Activated CD4-positive, CD25-positive, alpha-beta regulatory T cell treated with anti-CD3 and anti-CD28 coated beads, Interleukin-2, amount 50 U/mL, for 24 hours (primary cell): ENCODE measurements at regions not wholly inside any gene's neighbourhood (a gene's known extent, or its start where the extent isn't known, plus 50 kb on each side); places are given as distances from the start of the nearest gene placed in this dataset.

Experiments
- ATAC-seq, 2 donors: fragments of 150-1000 bp; cut with Tn5 transposase; one replicate each; pipeline ENCODE4 v1.10.0; 2021; ENCODE audit warnings: mild to moderate bottlenecking in 1 of 2, moderate library complexity in 1 of 2

DNA sequence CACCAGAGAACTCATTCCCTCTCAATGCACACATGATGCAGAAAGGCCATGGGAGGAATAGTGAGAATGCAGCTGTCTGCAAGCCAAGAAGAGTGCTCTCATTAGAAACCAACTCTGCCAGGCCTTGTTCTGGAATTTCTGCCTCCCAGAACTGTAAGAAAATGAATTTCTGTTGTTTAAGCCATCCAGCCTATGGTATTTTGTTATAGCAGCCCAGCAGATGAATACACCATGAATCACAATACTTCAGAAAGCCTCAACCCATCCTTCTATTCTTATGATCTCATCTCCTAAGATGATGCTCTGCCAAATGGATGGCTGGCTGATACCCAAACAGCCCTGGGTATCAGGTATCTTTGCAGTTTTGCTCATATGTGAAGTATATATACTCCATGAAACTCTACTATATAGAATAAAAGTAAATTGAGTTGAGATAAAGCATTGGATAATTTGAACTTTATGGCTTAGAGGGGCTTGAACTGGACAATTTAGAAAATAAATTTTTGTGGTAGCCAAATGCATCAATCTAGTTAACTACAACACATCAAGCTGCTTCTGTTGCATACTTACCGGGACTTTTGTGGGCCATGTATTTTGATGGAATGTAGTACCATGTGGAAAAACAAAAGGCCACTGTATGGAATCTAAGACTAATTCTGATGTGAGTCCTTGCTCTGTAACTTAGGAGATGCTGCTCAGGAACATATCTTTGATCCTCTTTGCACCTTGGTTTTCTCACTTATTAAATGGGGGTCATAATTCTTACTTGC lies 245.9 kb downstream of the HS3ST1 start:
- no peak for ATAC-seq

GRCh38 chr4:11182031-11182430 lies 246.7 kb downstream of the HS3ST1 start:
- ATAC-seq: no peak

DNA sequence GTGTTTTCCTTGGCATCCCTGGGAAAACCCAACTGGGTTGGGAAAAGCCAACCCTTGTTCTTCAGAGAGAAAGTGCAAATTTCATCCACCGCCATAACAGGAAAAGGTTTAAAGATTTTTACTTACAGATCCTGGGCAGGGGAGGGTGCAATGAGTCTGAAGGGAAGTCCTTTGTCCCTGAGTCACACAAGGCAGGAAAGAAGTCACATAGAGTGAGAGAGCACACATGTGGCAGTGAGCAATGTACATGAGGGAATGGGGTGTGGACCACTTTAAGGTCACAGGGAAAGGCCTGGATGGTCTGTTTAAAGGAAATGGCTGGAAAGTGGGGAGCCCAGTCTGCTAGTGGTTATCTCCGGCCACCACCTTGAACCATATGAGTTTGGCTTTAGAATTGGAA lies 248.9 kb downstream of the HS3ST1 start:
- ATAC-seq: no peak

- no peak for ATAC-seq
Measured at GRCh38 chr4:11178433-11178832, 250.3 kb downstream of the HS3ST1 start.

DNA sequence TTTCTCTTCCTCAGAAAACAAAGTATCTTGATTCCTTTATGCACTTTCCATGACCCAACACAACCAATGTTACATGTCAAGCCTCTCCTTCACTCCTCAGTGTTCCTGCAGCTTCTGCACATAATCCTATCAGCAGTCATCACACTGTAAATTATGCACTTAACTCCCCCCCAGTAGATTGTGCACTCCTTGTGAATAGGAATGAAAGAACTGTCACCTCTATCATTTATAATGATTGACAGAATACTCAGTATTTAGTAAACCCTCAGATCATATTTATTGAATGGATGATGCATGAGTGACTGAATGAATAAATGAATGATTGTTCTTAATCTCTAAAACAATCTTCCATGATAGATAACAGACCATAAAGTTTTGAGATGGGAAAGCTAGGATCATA lies 253.3 kb downstream of the HS3ST1 start:
- no peak for ATAC-seq

DNA sequence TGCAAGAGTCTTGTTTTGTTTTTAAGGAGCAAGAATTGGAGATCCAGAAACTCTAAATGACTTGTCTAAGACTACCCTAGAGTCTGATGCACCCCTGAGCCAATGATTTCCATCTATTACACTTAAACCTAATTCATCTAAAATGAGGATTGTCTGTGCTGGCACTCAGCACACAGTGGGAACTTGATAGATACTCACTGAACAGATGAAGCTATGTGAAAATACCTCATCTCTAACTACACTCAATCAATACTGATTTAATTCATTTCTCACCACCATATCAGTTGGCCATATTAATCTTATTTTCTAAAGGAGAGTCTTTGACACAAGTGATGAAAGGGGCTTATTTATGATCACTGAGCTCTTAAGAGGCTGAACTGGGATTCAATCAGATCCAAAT lies 262.1 kb downstream of the HS3ST1 start:
- no peak for ATAC-seq

GRCh38 chr4:11166034-11166433 lies 262.7 kb downstream of the HS3ST1 start:
- no peak for ATAC-seq

DNA sequence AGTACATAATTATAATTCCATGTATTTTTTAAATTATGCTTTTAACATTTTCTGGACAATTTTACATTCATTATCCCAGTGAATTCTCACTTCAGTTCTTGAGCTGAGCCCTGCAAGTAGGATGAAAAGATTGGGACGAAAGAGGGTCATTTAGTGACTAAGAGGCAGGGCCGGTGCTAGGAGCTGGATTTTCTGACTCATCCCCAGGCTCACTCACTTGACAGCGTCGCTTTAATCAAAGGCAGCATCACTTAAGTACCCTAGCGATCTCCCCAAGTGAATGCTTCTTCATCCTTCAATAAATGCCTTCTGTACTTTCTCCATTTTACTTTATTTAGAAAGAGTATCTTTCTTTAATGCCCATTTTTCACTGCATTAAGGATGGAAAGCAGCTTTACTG lies 263.6 kb downstream of the HS3ST1 start:
- ATAC-seq: no peak

- no peak for ATAC-seq
Measured at GRCh38 chr4:11160288-11160687, 268.4 kb downstream of the HS3ST1 start.

- no peak for ATAC-seq
Measured at GRCh38 chr4:11158971-11159370, 269.7 kb downstream of the HS3ST1 start.

DNA sequence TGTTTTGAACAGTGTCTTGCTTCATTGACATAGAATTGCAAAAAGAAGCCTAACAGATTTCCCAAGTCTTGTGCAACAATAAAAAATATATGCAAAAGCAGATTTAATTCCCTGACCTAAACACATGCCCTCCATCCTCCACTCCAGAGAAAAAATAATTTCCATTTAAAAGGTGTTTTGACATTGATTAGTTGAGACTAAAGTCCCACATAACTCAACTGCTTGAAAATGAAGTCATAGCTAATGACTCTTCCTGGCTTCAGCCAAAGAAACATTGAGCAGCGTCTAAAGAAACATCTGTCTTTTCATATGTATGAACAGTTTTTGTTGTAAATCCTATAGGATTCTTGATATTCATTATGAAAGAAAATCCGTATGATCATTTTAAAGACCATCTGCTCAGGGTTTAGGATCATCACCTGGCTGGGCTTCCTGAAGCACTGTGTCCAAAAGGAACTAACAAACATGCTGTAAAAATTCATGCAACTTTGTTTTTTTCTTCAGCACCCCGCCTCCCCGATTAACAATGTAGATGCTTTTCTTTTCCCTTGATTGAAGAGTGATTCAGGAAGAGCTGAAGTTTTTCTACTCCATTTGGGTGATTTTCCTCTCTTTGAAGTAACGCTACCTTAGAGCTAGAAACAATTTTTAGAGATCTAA lies 273.4 kb downstream of the HS3ST1 start:
- no peak for ATAC-seq

DNA sequence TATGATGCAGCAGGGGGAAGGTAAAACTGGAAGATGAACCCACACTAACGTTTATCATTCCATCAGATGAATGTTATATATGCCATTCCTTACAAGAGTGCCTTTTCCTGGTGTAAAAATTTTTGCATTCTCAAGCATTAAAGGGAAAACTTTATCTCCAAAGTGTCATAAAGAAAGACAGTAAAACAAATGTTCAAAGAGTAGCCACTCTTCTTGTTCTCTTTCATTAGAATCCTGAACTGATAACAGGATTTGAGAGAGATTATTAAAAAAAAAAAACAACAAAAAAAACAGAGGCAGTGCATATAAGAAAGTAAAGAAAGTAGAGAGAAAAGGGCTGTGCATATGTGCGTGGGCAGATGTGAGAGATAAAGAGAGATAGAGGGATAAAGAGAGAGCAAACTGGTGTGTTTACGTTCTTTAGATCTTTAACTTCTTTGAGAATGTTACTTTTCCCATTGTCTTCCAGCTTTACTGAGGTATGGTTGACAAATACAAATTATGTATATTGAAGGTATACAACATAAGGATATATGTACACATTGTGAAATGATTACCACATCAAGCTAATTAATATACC lies 275.4 kb downstream of the HS3ST1 start:
- no peak for ATAC-seq

GRCh38 chr4:11152684-11153083 lies 276.0 kb downstream of the HS3ST1 start:
- ATAC-seq: no peak

DNA sequence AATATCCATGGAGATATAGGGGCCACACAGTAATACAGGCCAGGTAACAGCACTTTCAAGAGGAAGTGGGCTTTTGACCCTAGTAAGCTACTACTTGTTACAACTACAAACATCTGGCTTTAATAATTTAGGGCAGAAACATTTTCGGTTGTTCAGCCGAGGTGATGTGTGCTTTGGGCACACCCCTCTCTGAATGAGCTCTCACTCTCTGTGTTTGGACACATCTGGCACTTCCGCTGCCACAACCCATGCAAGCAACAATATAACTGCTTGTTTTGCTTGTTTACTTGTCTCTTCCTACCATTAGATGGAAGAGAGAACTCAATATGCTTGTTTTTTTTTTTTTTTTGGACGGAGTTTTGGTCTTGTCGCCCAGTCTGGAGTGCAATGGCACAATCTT lies 277.2 kb downstream of the HS3ST1 start:
- no peak for ATAC-seq

GRCh38 chr4:11149612-11150259 lies 279.0 kb downstream of the HS3ST1 start:
- ATAC-seq: peak in 1 of 2 donors; percentile 30

DNA sequence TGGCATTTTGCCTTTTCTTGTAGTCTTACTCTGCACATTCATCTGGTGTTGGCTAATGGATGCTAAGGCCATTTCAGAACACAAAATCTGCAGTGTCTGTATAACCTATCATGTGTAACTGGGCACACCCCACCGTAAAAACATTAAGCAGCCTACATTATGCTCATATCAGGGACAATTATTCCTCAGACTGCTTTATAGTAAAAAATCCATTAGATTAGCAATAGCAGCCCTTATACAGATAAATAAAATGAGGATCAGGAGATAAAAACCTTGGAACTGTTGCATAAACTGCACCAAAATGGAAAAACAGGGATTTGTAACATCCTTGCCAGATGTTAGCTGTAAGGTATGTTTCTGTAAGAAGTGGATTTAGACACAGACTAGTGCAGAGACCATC lies 288.8 kb downstream of the HS3ST1 start:
- ATAC-seq: no peak

DNA sequence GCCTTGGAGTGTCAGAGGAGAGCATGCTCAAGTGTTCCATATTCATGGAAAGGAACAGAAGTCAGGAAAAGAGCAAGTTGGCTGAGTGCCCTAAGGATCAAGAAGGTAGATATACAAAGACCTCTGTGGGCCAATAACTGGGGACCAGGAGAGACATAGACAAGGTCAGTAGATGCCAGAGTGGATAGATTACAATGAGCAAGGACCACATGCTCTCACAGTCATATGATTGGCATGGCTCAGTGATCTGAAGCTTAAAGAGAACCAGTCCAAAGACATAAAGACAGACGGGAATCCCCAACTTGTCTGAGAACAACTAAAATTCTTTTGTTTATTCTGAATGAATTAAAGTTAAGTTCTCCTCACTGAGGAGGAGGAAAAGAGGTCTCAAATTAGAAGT lies 289.7 kb downstream of the HS3ST1 start:
- no peak for ATAC-seq

GRCh38 chr4:11134705-11135104 lies 294.0 kb downstream of the HS3ST1 start:
- ATAC-seq: no peak

GRCh38 chr4:11133868-11134267 lies 294.8 kb downstream of the HS3ST1 start:
- ATAC-seq: no peak

- ATAC-seq: no peak
Measured at GRCh38 chr4:11132478-11132877, 296.2 kb downstream of the HS3ST1 start.

DNA sequence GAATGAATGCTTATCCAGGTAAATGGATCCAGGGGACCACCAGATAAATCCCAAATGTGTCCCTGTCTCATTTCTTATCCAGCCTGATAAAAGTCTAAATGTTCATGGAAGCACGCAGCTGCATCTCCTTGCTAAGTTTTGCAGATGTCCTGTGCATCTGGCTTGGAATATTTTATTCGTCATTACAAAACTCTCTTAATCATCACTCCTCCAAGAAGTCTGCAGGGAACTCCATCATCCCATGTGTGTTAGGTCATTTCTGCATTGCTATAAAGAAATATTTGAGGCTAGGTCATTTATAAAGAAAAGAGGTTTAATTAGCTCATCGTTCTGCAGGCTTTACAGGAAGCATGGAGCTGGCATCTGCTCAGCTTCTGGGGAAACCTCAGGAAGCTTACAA lies 297.2 kb downstream of the HS3ST1 start:
- no peak for ATAC-seq

DNA sequence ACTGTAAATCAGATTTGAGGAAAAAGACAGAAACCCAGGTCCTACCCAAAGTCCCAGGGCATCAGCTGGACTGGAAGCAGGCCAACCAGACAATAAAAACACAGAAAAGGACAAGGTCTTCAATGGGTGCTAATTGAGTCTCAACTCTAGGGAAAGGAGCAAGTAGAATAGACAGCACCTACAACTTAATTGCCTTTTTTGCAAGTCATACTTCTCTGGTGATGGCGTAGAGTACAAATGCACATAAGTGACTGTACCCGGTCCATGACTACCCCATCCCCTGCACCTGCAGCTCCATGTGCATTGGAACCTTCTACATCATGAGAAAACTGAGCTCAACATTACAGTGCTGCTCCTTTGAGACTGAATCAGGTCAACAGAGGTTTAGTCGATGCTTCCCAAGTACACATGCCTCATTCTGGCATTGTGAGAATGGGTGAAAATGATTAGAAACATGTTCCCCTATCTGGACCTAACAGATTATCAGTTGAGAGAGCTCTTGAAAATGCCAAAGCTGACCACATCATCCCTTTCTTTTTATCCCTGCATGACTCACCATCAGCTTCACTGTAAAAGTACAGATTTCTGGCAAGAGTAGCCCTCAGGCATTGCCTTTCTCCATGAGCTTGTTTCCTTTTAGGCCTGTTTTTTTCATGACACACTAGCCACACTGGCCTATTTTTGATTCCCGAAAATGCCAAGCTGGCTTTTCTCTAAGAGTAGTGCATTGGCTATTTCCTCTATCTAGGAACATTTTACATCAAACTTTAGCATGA lies 298.3 kb downstream of the HS3ST1 start:
- no peak for ATAC-seq

GRCh38 chr4:11120435-11120834 lies 308.3 kb downstream of the HS3ST1 start:
- ATAC-seq: no peak
